ENCODE measurements at regions not wholly inside any gene's neighbourhood (a gene's known extent, or its start where the extent isn't known, plus 50 kb on each side); places are given as distances from the start of the nearest gene placed in this dataset.

GRCh38 chr4:18138076-18138665 is 116.6 kb upstream of the LCORL start:
- Histone ChIP-seq H3K27me3 (no peaks in the 10 kb centered on the region), H3K36me3 (no peaks in the 10 kb centered on the region), H3K4me1 (peaks cover 0 to 15% (median 0%) of the 10 kb centered on the region in 3 donors), H3K4me3 (no peak overlapping the region), H3K9me3 (no peaks in the 10 kb centered on the region), H3K27ac (peak overlapping the region in 2 of 4 donors; percentile 43 to 71)
- intact Hi-C loops (cut with DNase I) = no loop called here
- WGBS, 2 donors = 48 to 62% methylated on average over 9 of the region's 9 CpGs
- DNase-seq = no peak
- TF ChIP-seq POLR2A (IDR thresholded peaks at IDR 0.05) (no peak), CTCF (IDR thresholded peaks at IDR 0.05) (no peak)

- no peak overlapping the region for H3K4me3 ChIP-seq
- H3K9me3 ChIP-seq = no peaks in the 10 kb centered on the region
- H3K4me1 ChIP-seq = peaks cover 0 to 15% (median 0%) of the 10 kb centered on the region in 3 donors
- H3K27me3 ChIP-seq = no peaks in the 10 kb centered on the region
- no peaks in the 10 kb centered on the region for H3K36me3 ChIP-seq
- DNase-seq = no peak
- intact Hi-C loops (cut with DNase I) = no loop called here
- no peak for TF ChIP-seq POLR2A (IDR thresholded peaks at IDR 0.05)
- TF ChIP-seq CTCF (IDR thresholded peaks at IDR 0.05) = no peak
- no peak overlapping the region for H3K27ac ChIP-seq
These were observed 112.6 kb upstream of the LCORL start for GRCh38 chr4:18134111-18134510.

- intact Hi-C loops (cut with DNase I) = no loop called here
- 90 to 91% methylated on average over 3 of the region's 3 CpGs for WGBS, 2 donors
- no peaks in the 10 kb centered on the region for H3K36me3 ChIP-seq
These were observed 108.7 kb upstream of the LCORL start for GRCh38 chr4:18130256-18130655.

GRCh38 chr4:18128241-18128640 is 106.7 kb upstream of the LCORL start:
- no peak overlapping the region for H3K27ac ChIP-seq
- DNase-seq = no peak
- no peaks in the 10 kb centered on the region for H3K27me3 ChIP-seq
- H3K9me3 ChIP-seq = no peaks in the 10 kb centered on the region
- no peak overlapping the region for H3K4me3 ChIP-seq
- no peak for TF ChIP-seq CTCF (IDR thresholded peaks at IDR 0.05)
- no peak for TF ChIP-seq POLR2A (IDR thresholded peaks at IDR 0.05)
- H3K36me3 ChIP-seq = no peaks in the 10 kb centered on the region
- peaks cover 0 to 8% (median 0%) of the 10 kb centered on the region in 3 donors for H3K4me1 ChIP-seq
- intact Hi-C loops (cut with DNase I) = no loop called here

More at GRCh38 chr4:18130256-18130655, 108.7 kb upstream of the LCORL start:
- no peak overlapping the region for H3K27ac ChIP-seq
- H3K27me3 ChIP-seq = no peaks in the 10 kb centered on the region
- H3K9me3 ChIP-seq = no peaks in the 10 kb centered on the region
- TF ChIP-seq POLR2A (IDR thresholded peaks at IDR 0.05) (no peak), CTCF (IDR thresholded peaks at IDR 0.05) (no peak)
- H3K4me3 ChIP-seq = no peak overlapping the region
- DNase-seq = no peak
- H3K4me1 ChIP-seq = peaks cover 0 to 8% (median 0%) of the 10 kb centered on the region in 3 donors

GRCh38 chr4:18127030-18127429 is 105.5 kb upstream of the LCORL start:
- Histone ChIP-seq H3K4me3 (no peak overlapping the region), H3K27ac (no peak overlapping the region), H3K9me3 (no peaks in the 10 kb centered on the region), H3K36me3 (no peaks in the 10 kb centered on the region), H3K27me3 (no peaks in the 10 kb centered on the region), H3K4me1 (peaks cover 0 to 8% (median 0%) of the 10 kb centered on the region in 3 donors)
- 24 to 29% methylated on average over 3 of the region's 3 CpGs for WGBS, 2 donors
- intact Hi-C loops (cut with DNase I) = no loop called here
- no peak for TF ChIP-seq POLR2A (IDR thresholded peaks at IDR 0.05)
- no peak for TF ChIP-seq CTCF (IDR thresholded peaks at IDR 0.05)
- no peak for DNase-seq

All from esophagus squamous epithelium (tissue), 5 donors.